ENCODE measurements at regions not wholly inside any gene's neighbourhood (a gene's known extent, or its start where the extent isn't known, plus 50 kb on each side); places are given as distances from the start of the nearest gene placed in this dataset.

- H3K4me3 Mint-ChIP-seq, result peak overlapping the region; percentile 75
- Histone ChIP-seq H3K79me2 (ENCODE audit: control insufficient read depth, insufficient read depth, low read length) (peaks cover 25% of the 10 kb centered on the region), H3K9ac (ENCODE audit: low read length) (peak overlapping the region; percentile 45), H3K36me3 (replicated peaks in 1 of 2; ENCODE audit: control extremely low read depth in 1 of 2, control insufficient read depth in 1 of 2, extremely low read depth in 1 of 2, insufficient read depth in 2 of 2, low read length in 1 of 2) (no peaks in the 10 kb centered on the region), H3K4me3 (ENCODE audit: control extremely low read depth in 1 of 5, extremely low read depth in 1 of 5, insufficient read depth in 1 of 5, low read depth in 2 of 5, low read length in 4 of 5) (peak overlapping the region in 4 of 5 experiments; percentile 19 to 59 (median 31)), H3K4me1 (ENCODE audit: control insufficient read depth in 2 of 2, insufficient read depth in 2 of 2, low read length in 2 of 2) (peaks cover 35 to 57% of the 10 kb centered on the region in 2 donors), H3K27me3 (replicated peaks in 1 of 4; ENCODE audit: control extremely low read depth in 1 of 4, control insufficient read depth in 3 of 4, insufficient read depth in 4 of 4, low read length in 3 of 4) (no peaks in the 10 kb centered on the region), H4K20me1 (ENCODE audit: control insufficient read depth, insufficient read depth, low read length, poor library complexity, severe bottlenecking) (no peaks in the 10 kb centered on the region), H3K4me2 (replicated peaks; ENCODE audit: low read depth, low read length, poor library complexity, severe bottlenecking) (peak overlapping the region; percentile 78), H2AFZ (ENCODE audit: insufficient read depth, low read depth, low read length, poor library complexity, severe bottlenecking) (no peak overlapping the region), H3K9me3 (ENCODE audit: control extremely low read depth in 1 of 3, control insufficient read depth in 2 of 3, insufficient read depth in 1 of 3, low read length in 2 of 3) (no peaks in the 10 kb centered on the region), H3K27ac (ENCODE audit: low read length in 2 of 2) (peak overlapping the region; percentile 74 to 90)
- DNase-seq (peak; percentile 78), ATAC-seq (ENCODE audit: low read depth) (peak; percentile 68)
- no peaks in the 10 kb centered on the region for H3K27me3 Mint-ChIP-seq
- intact Hi-C loops (cut with micrococcal nuclease), result loop anchor here (1.0 to 5.0 kb wide), 3 partner anchors 26 to 58 kb away; no protein-coding TSS in a partner anchor
- H3K4me1 Mint-ChIP-seq, result peaks cover 51% of the 10 kb centered on the region
- CTCF ChIA-PET, result interaction anchor here (0.7 to 1.6 kb wide), 8 partner anchors 8 to 200 kb away, joined by 3 to 6 read pairs (median 3); partner anchors contain the start of gene DNAH7
- TF ChIP-seq, protein P1, sequence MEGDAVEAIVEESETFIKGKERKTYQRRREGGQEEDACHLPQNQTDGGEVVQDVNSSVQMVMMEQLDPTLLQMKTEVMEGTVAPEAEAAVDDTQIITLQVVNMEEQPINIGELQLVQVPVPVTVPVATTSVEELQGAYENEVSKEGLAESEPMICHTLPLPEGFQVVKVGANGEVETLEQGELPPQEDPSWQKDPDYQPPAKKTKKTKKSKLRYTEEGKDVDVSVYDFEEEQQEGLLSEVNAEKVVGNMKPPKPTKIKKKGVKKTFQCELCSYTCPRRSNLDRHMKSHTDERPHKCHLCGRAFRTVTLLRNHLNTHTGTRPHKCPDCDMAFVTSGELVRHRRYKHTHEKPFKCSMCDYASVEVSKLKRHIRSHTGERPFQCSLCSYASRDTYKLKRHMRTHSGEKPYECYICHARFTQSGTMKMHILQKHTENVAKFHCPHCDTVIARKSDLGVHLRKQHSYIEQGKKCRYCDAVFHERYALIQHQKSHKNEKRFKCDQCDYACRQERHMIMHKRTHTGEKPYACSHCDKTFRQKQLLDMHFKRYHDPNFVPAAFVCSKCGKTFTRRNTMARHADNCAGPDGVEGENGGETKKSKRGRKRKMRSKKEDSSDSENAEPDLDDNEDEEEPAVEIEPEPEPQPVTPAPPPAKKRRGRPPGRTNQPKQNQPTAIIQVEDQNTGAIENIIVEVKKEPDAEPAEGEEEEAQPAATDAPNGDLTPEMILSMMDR (IDR thresholded peaks at IDR 0.05), result no peak
- TF ChIP-seq EZH2 (IDR thresholded peaks at IDR 0.05; ENCODE audit: borderline replicate concordance, insufficient read depth, low read depth, low read length, poor library complexity, severe bottlenecking), result no peak
- no peaks in the 10 kb centered on the region for H3K9me3 Mint-ChIP-seq (ENCODE audit: insufficient read depth)
- 65% methylated on average over 3 of the region's 8 CpGs for WGBS (ENCODE audit: insufficient coverage)
- peak overlapping the region; percentile 95 for H3K27ac Mint-ChIP-seq
- POLR2A ChIA-PET, result interaction anchor here (0.7 kb wide), 1 partner anchor 167 kb away, joined by 12 read pairs; no protein-coding TSS in a partner anchor
Measured at GRCh38 chr2:196268538-196269338, 97.4 kb upstream of the STK17B start.

DNA sequence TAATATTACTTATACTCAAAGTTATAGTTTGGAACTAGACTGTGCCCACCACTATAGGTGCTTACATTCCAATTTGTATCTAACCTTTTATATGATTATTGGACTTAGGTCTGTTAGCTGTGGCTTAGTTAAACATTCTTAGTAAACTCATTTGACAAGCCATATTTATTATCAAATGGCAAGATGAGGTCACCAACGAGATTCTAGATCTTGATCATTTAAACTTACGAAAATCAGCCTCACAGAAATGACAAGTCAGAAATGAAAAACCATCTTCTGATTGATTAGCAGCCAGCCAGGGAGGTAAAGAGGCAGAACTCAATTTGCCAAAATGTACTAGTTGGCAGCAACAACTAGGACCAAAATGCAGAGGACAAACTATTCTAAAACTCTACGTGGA, 100.4 kb upstream of the STK17B start:
- DNase-seq (no peak), ATAC-seq (ENCODE audit: low read depth) (no peak)
- H3K79me2 ChIP-seq (ENCODE audit: control insufficient read depth, insufficient read depth, low read length), result peaks cover 49% of the 10 kb centered on the region
- H2AFZ ChIP-seq (ENCODE audit: insufficient read depth, low read depth, low read length, poor library complexity, severe bottlenecking), result no peak overlapping the region
- POLR2A ChIA-PET, result interaction anchor here (0.6 to 1.5 kb wide), 5 partner anchors 61 to 102 kb away, joined by 3 to 5 read pairs (median 4); partner anchors contain the start of gene STK17B
- TF ChIP-seq, protein P1 (IDR thresholded peaks at IDR 0.05), result no peak
- TF ChIP-seq EZH2 (IDR thresholded peaks at IDR 0.05; ENCODE audit: borderline replicate concordance, insufficient read depth, low read depth, low read length, poor library complexity, severe bottlenecking), result no peak
- H3K4me2 ChIP-seq (replicated peaks; ENCODE audit: low read depth, low read length, poor library complexity, severe bottlenecking), result no peak overlapping the region
- Mint-ChIP-seq H3K4me3 (no peak overlapping the region), H3K9me3 (ENCODE audit: insufficient read depth) (no peaks in the 10 kb centered on the region), H3K27ac (peak overlapping the region; percentile 24), H3K27me3 (no peaks in the 10 kb centered on the region), H3K4me1 (peaks cover 60% of the 10 kb centered on the region)
- H4K20me1 ChIP-seq (ENCODE audit: control insufficient read depth, insufficient read depth, low read length, poor library complexity, severe bottlenecking), result no peaks in the 10 kb centered on the region
- H3K4me3 ChIP-seq (ENCODE audit: control extremely low read depth in 1 of 5, extremely low read depth in 1 of 5, insufficient read depth in 1 of 5, low read depth in 2 of 5, low read length in 4 of 5), result no peak overlapping the region
- no peak overlapping the region for H3K9ac ChIP-seq (ENCODE audit: low read length)
- no peaks in the 10 kb centered on the region for H3K27me3 ChIP-seq (replicated peaks in 1 of 4; ENCODE audit: control extremely low read depth in 1 of 4, control insufficient read depth in 3 of 4, insufficient read depth in 4 of 4, low read length in 3 of 4)
- H3K4me1 ChIP-seq (ENCODE audit: control insufficient read depth in 2 of 2, insufficient read depth in 2 of 2, low read length in 2 of 2), result peaks cover 65 to 74% of the 10 kb centered on the region in 2 donors
- H3K9me3 ChIP-seq (ENCODE audit: control extremely low read depth in 1 of 3, control insufficient read depth in 2 of 3, insufficient read depth in 1 of 3, low read length in 2 of 3), result no peaks in the 10 kb centered on the region
- intact Hi-C loops (cut with micrococcal nuclease), result no loop called here
- no CpG with 5 or more reads among the region's 3 CpGs for WGBS (ENCODE audit: insufficient coverage)
- no peak overlapping the region for H3K27ac ChIP-seq (ENCODE audit: low read length in 2 of 2)
- H3K36me3 ChIP-seq (replicated peaks in 1 of 2; ENCODE audit: control extremely low read depth in 1 of 2, control insufficient read depth in 1 of 2, extremely low read depth in 1 of 2, insufficient read depth in 2 of 2, low read length in 1 of 2), result no peaks in the 10 kb centered on the region
- CTCF ChIA-PET, result interaction anchor here (1.0 to 1.9 kb wide), 7 partner anchors 10 to 193 kb away, joined by 3 to 7 read pairs (median 3); partner anchors contain the start of gene STK17B
